ENCODE measurements at regions not wholly inside any gene's neighbourhood (a gene's known extent, or its start where the extent isn't known, plus 50 kb on each side); places are given as distances from the start of the nearest gene placed in this dataset.
"Not testable (repeated sequence)": the region's sequence is repeated elsewhere in the genome, so short reads cannot be mapped to it uniquely, and the experiment has no call there.

DNA sequence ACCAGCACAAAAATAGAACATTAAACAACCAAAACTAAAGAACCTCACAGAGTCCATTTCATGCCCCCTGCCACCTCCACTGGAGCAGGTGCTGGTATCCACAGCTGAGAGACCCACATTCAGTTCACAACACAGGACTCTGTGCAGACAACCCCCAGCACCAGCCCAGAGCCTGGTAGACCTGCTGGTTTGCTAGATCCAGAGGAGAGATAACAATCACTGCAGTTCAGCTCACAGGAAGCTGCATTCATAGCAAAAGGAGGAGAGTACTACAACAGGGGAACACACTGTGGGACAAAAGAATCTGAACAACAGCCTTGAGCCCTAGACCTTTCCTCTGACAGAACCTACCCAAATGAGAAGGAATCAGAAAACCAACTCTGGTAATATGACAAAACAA, 326.7 kb downstream of the METTL4 start:
- DNase-seq (no peak), ATAC-seq (ENCODE audit: poor library complexity) (no peak)
- Histone ChIP-seq H3K36me3 (ENCODE audit: insufficient read depth, low read length) (no peaks in the 10 kb centered on the region), H3K4me1 (ENCODE audit: insufficient read depth, low read length) (no peaks in the 10 kb centered on the region), H3K27me3 (ENCODE audit: control insufficient read depth in 1 of 2, insufficient read depth in 2 of 2, low read length in 2 of 2) (peaks cover 0 to 6% of the 10 kb centered on the region in 2 experiments), H3K4me3 (ENCODE audit: low read length) (no peak overlapping the region), H3K9me3 (ENCODE audit: control insufficient read depth in 1 of 2, insufficient read depth in 1 of 2, low read length in 2 of 2) (no peaks in the 10 kb centered on the region), H3K27ac (ENCODE audit: low read depth in 1 of 2, low read length in 2 of 2) (no peak overlapping the region)
- H3K4me1 Mint-ChIP-seq (ENCODE audit: low read depth) = no peaks in the 10 kb centered on the region
- CTCF ChIA-PET = no interaction called here
- no peaks in the 10 kb centered on the region for H3K9me3 Mint-ChIP-seq
- peaks cover 25% of the 10 kb centered on the region for H3K27me3 Mint-ChIP-seq
- no peaks in the 10 kb centered on the region for H3K36me3 Mint-ChIP-seq (ENCODE audit: low read depth)
- TF ChIP-seq, protein P1, sequence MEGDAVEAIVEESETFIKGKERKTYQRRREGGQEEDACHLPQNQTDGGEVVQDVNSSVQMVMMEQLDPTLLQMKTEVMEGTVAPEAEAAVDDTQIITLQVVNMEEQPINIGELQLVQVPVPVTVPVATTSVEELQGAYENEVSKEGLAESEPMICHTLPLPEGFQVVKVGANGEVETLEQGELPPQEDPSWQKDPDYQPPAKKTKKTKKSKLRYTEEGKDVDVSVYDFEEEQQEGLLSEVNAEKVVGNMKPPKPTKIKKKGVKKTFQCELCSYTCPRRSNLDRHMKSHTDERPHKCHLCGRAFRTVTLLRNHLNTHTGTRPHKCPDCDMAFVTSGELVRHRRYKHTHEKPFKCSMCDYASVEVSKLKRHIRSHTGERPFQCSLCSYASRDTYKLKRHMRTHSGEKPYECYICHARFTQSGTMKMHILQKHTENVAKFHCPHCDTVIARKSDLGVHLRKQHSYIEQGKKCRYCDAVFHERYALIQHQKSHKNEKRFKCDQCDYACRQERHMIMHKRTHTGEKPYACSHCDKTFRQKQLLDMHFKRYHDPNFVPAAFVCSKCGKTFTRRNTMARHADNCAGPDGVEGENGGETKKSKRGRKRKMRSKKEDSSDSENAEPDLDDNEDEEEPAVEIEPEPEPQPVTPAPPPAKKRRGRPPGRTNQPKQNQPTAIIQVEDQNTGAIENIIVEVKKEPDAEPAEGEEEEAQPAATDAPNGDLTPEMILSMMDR (IDR thresholded peaks at IDR 0.05) = no peak
- H3K27ac Mint-ChIP-seq = no peak overlapping the region
- no peak overlapping the region for H3K4me3 Mint-ChIP-seq
- intact Hi-C loops (cut with DNase I, micrococcal nuclease) = no loop called here
- POLR2A ChIA-PET = no interaction called here

DNA sequence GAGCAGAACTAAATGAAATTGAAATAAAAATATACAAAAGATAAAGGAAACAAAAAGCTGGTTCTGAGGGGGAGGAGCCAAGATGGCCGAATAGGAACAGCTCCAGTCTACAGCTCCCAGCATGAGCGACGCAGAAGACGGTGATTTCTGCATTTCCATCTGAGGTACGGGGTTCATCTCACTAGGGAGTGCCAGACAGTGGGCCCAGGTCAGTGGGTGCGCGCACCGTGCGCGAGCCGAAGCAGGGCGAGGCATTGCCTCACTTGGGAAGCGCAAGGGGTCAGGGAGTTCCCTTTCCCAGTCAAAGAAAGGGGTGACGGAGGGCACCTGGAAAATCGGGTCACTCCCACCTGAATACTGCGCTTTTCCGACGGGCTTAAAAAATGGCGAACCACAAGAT, 324.2 kb downstream of the METTL4 start:
- intact Hi-C loops (cut with DNase I, micrococcal nuclease); H3K36me3 Mint-ChIP-seq (ENCODE audit: low read depth); POLR2A ChIA-PET; H3K4me3 Mint-ChIP-seq; H3K4me1 ChIP-seq (ENCODE audit: insufficient read depth, low read length); DNase-seq; ATAC-seq (ENCODE audit: poor library complexity); H3K27ac ChIP-seq (ENCODE audit: low read depth in 1 of 2, low read length in 2 of 2); H3K27ac Mint-ChIP-seq; H3K36me3 ChIP-seq (ENCODE audit: insufficient read depth, low read length); H3K4me1 Mint-ChIP-seq (ENCODE audit: low read depth); H3K9me3 ChIP-seq (ENCODE audit: control insufficient read depth in 1 of 2, insufficient read depth in 1 of 2, low read length in 2 of 2); H3K27me3 ChIP-seq (ENCODE audit: control insufficient read depth in 1 of 2, insufficient read depth in 2 of 2, low read length in 2 of 2); CTCF ChIA-PET; H3K4me3 ChIP-seq (ENCODE audit: low read length); H3K9me3 Mint-ChIP-seq: not testable (repeated sequence)
- H3K27me3 Mint-ChIP-seq = peaks cover 13% of the 10 kb centered on the region

DNA sequence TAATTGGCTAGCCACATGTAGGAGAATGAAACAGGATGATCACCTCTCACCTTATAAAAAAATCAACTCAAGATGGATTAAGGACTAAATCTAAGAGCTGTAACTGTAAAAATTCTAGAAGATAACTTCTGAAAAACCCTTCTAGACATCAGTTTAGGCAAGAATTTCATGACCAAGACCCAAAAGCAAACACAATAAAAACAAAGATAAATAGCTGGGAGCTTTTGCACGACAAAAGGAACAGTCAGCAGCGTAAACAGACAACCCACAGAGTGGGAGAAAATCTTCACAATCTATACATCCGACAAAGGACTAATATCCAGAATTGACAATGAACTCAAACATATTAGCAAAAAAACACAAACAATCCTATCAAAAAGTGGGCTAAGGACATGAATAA, 316.3 kb downstream of the METTL4 start:
- no peaks in the 10 kb centered on the region for H3K4me1 Mint-ChIP-seq (ENCODE audit: low read depth)
- no peaks in the 10 kb centered on the region for H3K36me3 Mint-ChIP-seq (ENCODE audit: low read depth)
- H3K9me3 Mint-ChIP-seq = peaks cover 2% of the 10 kb centered on the region
- ATAC-seq (ENCODE audit: poor library complexity) = no peak
- no peak overlapping the region for H3K4me3 ChIP-seq (ENCODE audit: low read length)
- no peak overlapping the region for H3K4me3 Mint-ChIP-seq
- CTCF ChIA-PET = no interaction called here
- no peaks in the 10 kb centered on the region for H3K4me1 ChIP-seq (ENCODE audit: insufficient read depth, low read length)
- no peaks in the 10 kb centered on the region for H3K9me3 ChIP-seq (ENCODE audit: control insufficient read depth in 1 of 2, insufficient read depth in 1 of 2, low read length in 2 of 2)
- H3K36me3 ChIP-seq (ENCODE audit: insufficient read depth, low read length) = no peaks in the 10 kb centered on the region
- no peaks in the 10 kb centered on the region for H3K27me3 ChIP-seq (ENCODE audit: control insufficient read depth in 1 of 2, insufficient read depth in 2 of 2, low read length in 2 of 2)
- DNase-seq = no peak
- no peak overlapping the region for H3K27ac Mint-ChIP-seq
- TF ChIP-seq, protein P1 (IDR thresholded peaks at IDR 0.05) = no peak
- POLR2A ChIA-PET = no interaction called here
- H3K27me3 Mint-ChIP-seq = no peaks in the 10 kb centered on the region
- no peak overlapping the region for H3K27ac ChIP-seq (ENCODE audit: low read depth in 1 of 2, low read length in 2 of 2)
- intact Hi-C loops (cut with DNase I, micrococcal nuclease) = no loop called here

DNA sequence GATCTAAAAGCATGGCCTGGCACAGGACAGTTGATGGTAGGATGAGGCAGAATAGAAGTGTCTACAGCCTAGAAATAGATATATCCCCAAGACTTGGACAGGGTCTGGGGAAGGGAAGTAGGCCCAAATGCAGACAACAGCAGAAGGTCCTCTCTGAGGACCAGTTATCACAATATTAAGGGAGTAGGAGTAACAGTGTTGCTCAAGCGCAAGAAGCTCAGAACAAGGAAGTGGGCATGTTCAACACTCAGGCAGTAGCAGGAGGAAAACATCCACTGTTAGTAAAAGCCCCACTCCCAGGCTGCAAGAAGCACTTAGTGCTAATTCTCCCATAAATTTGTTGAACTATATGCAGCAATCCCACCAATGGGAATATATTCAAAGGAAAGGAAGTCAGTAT, 314.7 kb downstream of the METTL4 start:
- intact Hi-C loops (cut with DNase I, micrococcal nuclease) = no loop called here
- no peaks in the 10 kb centered on the region for H3K36me3 ChIP-seq (ENCODE audit: insufficient read depth, low read length)
- no peaks in the 10 kb centered on the region for H3K9me3 ChIP-seq (ENCODE audit: control insufficient read depth in 1 of 2, insufficient read depth in 1 of 2, low read length in 2 of 2)
- CTCF ChIA-PET = no interaction called here
- no peak for ATAC-seq (ENCODE audit: poor library complexity)
- TF ChIP-seq, protein P1 (IDR thresholded peaks at IDR 0.05) = no peak
- POLR2A ChIA-PET = no interaction called here
- no peak overlapping the region for H3K4me3 ChIP-seq (ENCODE audit: low read length)
- Mint-ChIP-seq H3K4me3 (no peak overlapping the region), H3K27ac (no peak overlapping the region), H3K9me3 (peaks cover 2% of the 10 kb centered on the region), H3K27me3 (peaks cover 7% of the 10 kb centered on the region), H3K4me1 (ENCODE audit: low read depth) (no peaks in the 10 kb centered on the region), H3K36me3 (ENCODE audit: low read depth) (no peaks in the 10 kb centered on the region)
- no peak for DNase-seq
- no peaks in the 10 kb centered on the region for H3K4me1 ChIP-seq (ENCODE audit: insufficient read depth, low read length)
- no peak overlapping the region for H3K27ac ChIP-seq (ENCODE audit: low read depth in 1 of 2, low read length in 2 of 2)
- H3K27me3 ChIP-seq (ENCODE audit: control insufficient read depth in 1 of 2, insufficient read depth in 2 of 2, low read length in 2 of 2) = no peaks in the 10 kb centered on the region
